ENCODE measurements at regions not wholly inside any gene's neighbourhood (a gene's known extent, or its start where the extent isn't known, plus 50 kb on each side); places are given as distances from the start of the nearest gene placed in this dataset.

GRCh38 chr11:80758787-80759186 lies 1318.0 kb upstream of the TENM4 start:
- Histone ChIP-seq H3K27me3 (ENCODE audit: control insufficient read depth in 1 of 2, insufficient read depth in 1 of 2, low read length in 2 of 2) (no peaks in the 10 kb centered on the region), H3K4me3 (ENCODE audit: insufficient read depth in 1 of 2, low read depth in 1 of 2, low read length in 2 of 2) (no peak overlapping the region), H3K4me2 (ENCODE audit: low read length, poor library complexity, severe bottlenecking) (no peak overlapping the region), H2BK15ac (ENCODE audit: low read depth, poor library complexity, severe bottlenecking) (no peak overlapping the region), H2BK5ac (ENCODE audit: low read depth, low read length, poor library complexity, severe bottlenecking) (no peak overlapping the region), H3K79me1 (replicated peaks; ENCODE audit: low read length, poor library complexity, severe bottlenecking) (no peaks in the 10 kb centered on the region), H3K14ac (ENCODE audit: low read length in 2 of 2) (no peak overlapping the region), H4K8ac (ENCODE audit: low read length) (no peak overlapping the region), H2BK120ac (ENCODE audit: low read depth, low read length) (no peak overlapping the region), H3K4ac (ENCODE audit: low read depth in 1 of 2, low read length in 2 of 2) (no peak overlapping the region), H2AK5ac (ENCODE audit: low read length, severe bottlenecking) (no peak overlapping the region), H3K9me3 (ENCODE audit: control insufficient read depth, low read length) (no peaks in the 10 kb centered on the region), H3K27ac (ENCODE audit: low read length, poor library complexity, severe bottlenecking) (no peak overlapping the region), H4K91ac (ENCODE audit: low read length) (no peak overlapping the region), H3K18ac (ENCODE audit: low read depth in 1 of 2, low read length in 2 of 2) (no peak overlapping the region), H3K36me3 (ENCODE audit: control insufficient read depth in 1 of 2, insufficient read depth in 2 of 2, low read depth in 1 of 2, low read length in 2 of 2) (no peaks in the 10 kb centered on the region), H3K9ac (ENCODE audit: low read length) (no peak overlapping the region), H2AFZ (ENCODE audit: low read depth, low read length) (no peak overlapping the region), H2BK12ac (ENCODE audit: low read length in 2 of 2) (no peak overlapping the region), H3K23ac (ENCODE audit: low read length in 2 of 2) (no peak overlapping the region), H3K4me1 (ENCODE audit: control insufficient read depth, insufficient read depth, low read depth, low read length) (no peaks in the 10 kb centered on the region)
- WGBS = 100% methylated on average over 1 of the region's 1 CpG
- no peak for DNase-seq

- H2AFZ ChIP-seq (ENCODE audit: low read depth, low read length) = no peak overlapping the region
- H3K18ac ChIP-seq (ENCODE audit: low read depth in 1 of 2, low read length in 2 of 2) = no peak overlapping the region
- DNase-seq = no peak
- no peaks in the 10 kb centered on the region for H3K36me3 ChIP-seq (ENCODE audit: control insufficient read depth in 1 of 2, insufficient read depth in 2 of 2, low read depth in 1 of 2, low read length in 2 of 2)
- H3K27ac ChIP-seq (ENCODE audit: low read length, poor library complexity, severe bottlenecking) = no peak overlapping the region
- no peaks in the 10 kb centered on the region for H3K27me3 ChIP-seq (ENCODE audit: control insufficient read depth in 1 of 2, insufficient read depth in 1 of 2, low read length in 2 of 2)
- H3K9ac ChIP-seq (ENCODE audit: low read length) = no peak overlapping the region
- H3K4me2 ChIP-seq (ENCODE audit: low read length, poor library complexity, severe bottlenecking) = no peak overlapping the region
- H2BK12ac ChIP-seq (ENCODE audit: low read length in 2 of 2) = no peak overlapping the region
- no peak overlapping the region for H2BK120ac ChIP-seq (ENCODE audit: low read depth, low read length)
- no peak overlapping the region for H4K91ac ChIP-seq (ENCODE audit: low read length)
- H3K9me3 ChIP-seq (ENCODE audit: control insufficient read depth, low read length) = no peaks in the 10 kb centered on the region
- no peak overlapping the region for H2BK15ac ChIP-seq (ENCODE audit: low read depth, poor library complexity, severe bottlenecking)
- H3K14ac ChIP-seq (ENCODE audit: low read length in 2 of 2) = no peak overlapping the region
- no peak overlapping the region for H3K4me3 ChIP-seq (ENCODE audit: insufficient read depth in 1 of 2, low read depth in 1 of 2, low read length in 2 of 2)
- no peaks in the 10 kb centered on the region for H3K79me1 ChIP-seq (replicated peaks; ENCODE audit: low read length, poor library complexity, severe bottlenecking)
- no peak overlapping the region for H4K8ac ChIP-seq (ENCODE audit: low read length)
- 94% methylated on average over 2 of the region's 3 CpGs for WGBS
- no peak overlapping the region for H2BK5ac ChIP-seq (ENCODE audit: low read depth, low read length, poor library complexity, severe bottlenecking)
- no peaks in the 10 kb centered on the region for H3K4me1 ChIP-seq (ENCODE audit: control insufficient read depth, insufficient read depth, low read depth, low read length)
- no peak overlapping the region for H3K4ac ChIP-seq (ENCODE audit: low read depth in 1 of 2, low read length in 2 of 2)
- H2AK5ac ChIP-seq (ENCODE audit: low read length, severe bottlenecking) = no peak overlapping the region
- no peak overlapping the region for H3K23ac ChIP-seq (ENCODE audit: low read length in 2 of 2)
Observed at GRCh38 chr11:80748207-80748925, 1307.5 kb upstream of the TENM4 start.

GRCh38 chr11:80746300-80746699 lies 1305.5 kb upstream of the TENM4 start:
- no peak overlapping the region for H4K8ac ChIP-seq (ENCODE audit: low read length)
- H3K9me3 ChIP-seq (ENCODE audit: control insufficient read depth, low read length) = no peaks in the 10 kb centered on the region
- 99% methylated on average over 3 of the region's 4 CpGs for WGBS
- H3K4ac ChIP-seq (ENCODE audit: low read depth in 1 of 2, low read length in 2 of 2) = no peak overlapping the region
- no peak overlapping the region for H3K14ac ChIP-seq (ENCODE audit: low read length in 2 of 2)
- H3K23ac ChIP-seq (ENCODE audit: low read length in 2 of 2) = no peak overlapping the region
- H2AFZ ChIP-seq (ENCODE audit: low read depth, low read length) = no peak overlapping the region
- H2AK5ac ChIP-seq (ENCODE audit: low read length, severe bottlenecking) = no peak overlapping the region
- H2BK12ac ChIP-seq (ENCODE audit: low read length in 2 of 2) = no peak overlapping the region
- no peak overlapping the region for H2BK120ac ChIP-seq (ENCODE audit: low read depth, low read length)
- no peak overlapping the region for H3K27ac ChIP-seq (ENCODE audit: low read length, poor library complexity, severe bottlenecking)
- H2BK15ac ChIP-seq (ENCODE audit: low read depth, poor library complexity, severe bottlenecking) = no peak overlapping the region
- no peaks in the 10 kb centered on the region for H3K4me1 ChIP-seq (ENCODE audit: control insufficient read depth, insufficient read depth, low read depth, low read length)
- H2BK5ac ChIP-seq (ENCODE audit: low read depth, low read length, poor library complexity, severe bottlenecking) = no peak overlapping the region
- no peak overlapping the region for H3K18ac ChIP-seq (ENCODE audit: low read depth in 1 of 2, low read length in 2 of 2)
- peak overlapping the region; percentile 23 for H3K9ac ChIP-seq (ENCODE audit: low read length)
- H3K36me3 ChIP-seq (ENCODE audit: control insufficient read depth in 1 of 2, insufficient read depth in 2 of 2, low read depth in 1 of 2, low read length in 2 of 2) = no peaks in the 10 kb centered on the region
- no peak overlapping the region for H4K91ac ChIP-seq (ENCODE audit: low read length)
- no peaks in the 10 kb centered on the region for H3K79me1 ChIP-seq (replicated peaks; ENCODE audit: low read length, poor library complexity, severe bottlenecking)
- H3K27me3 ChIP-seq (ENCODE audit: control insufficient read depth in 1 of 2, insufficient read depth in 1 of 2, low read length in 2 of 2) = no peaks in the 10 kb centered on the region
- no peak for DNase-seq
- H3K4me3 ChIP-seq (ENCODE audit: insufficient read depth in 1 of 2, low read depth in 1 of 2, low read length in 2 of 2) = peak overlapping the region in 1 of 2 experiments; percentile 45
- H3K4me2 ChIP-seq (ENCODE audit: low read length, poor library complexity, severe bottlenecking) = no peak overlapping the region

DNA sequence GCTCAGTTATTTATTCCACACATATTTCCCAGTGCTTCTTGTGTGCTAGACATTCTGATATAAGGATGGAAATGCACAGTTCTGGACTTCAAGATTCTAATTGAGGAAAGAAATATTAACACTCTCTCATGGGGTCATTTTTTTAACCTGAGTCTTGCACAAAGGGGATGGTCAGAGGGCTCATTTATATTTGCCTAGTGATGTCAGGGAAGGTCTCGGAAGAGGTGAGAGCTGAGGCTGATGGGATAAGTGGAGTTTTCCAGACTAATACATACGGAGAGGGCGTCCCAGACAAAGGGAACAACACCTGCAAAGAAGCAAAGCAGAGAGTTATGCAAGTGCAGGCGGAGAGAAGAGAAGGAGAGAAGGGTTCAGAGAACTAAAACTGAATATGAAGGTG lies 1304.6 kb upstream of the TENM4 start:
- WGBS = 86% methylated on average over 4 of the region's 4 CpGs
- DNase-seq = no peak
- H3K4me2 ChIP-seq (ENCODE audit: low read length, poor library complexity, severe bottlenecking) = no peak overlapping the region
- no peaks in the 10 kb centered on the region for H3K27me3 ChIP-seq (ENCODE audit: control insufficient read depth in 1 of 2, insufficient read depth in 1 of 2, low read length in 2 of 2)
- H2BK120ac ChIP-seq (ENCODE audit: low read depth, low read length) = no peak overlapping the region
- no peak overlapping the region for H3K23ac ChIP-seq (ENCODE audit: low read length in 2 of 2)
- H3K79me1 ChIP-seq (replicated peaks; ENCODE audit: low read length, poor library complexity, severe bottlenecking) = no peaks in the 10 kb centered on the region
- H3K18ac ChIP-seq (ENCODE audit: low read depth in 1 of 2, low read length in 2 of 2) = no peak overlapping the region
- H3K14ac ChIP-seq (ENCODE audit: low read length in 2 of 2) = no peak overlapping the region
- no peaks in the 10 kb centered on the region for H3K36me3 ChIP-seq (ENCODE audit: control insufficient read depth in 1 of 2, insufficient read depth in 2 of 2, low read depth in 1 of 2, low read length in 2 of 2)
- no peak overlapping the region for H4K91ac ChIP-seq (ENCODE audit: low read length)
- H2BK15ac ChIP-seq (ENCODE audit: low read depth, poor library complexity, severe bottlenecking) = no peak overlapping the region
- H3K4me1 ChIP-seq (ENCODE audit: control insufficient read depth, insufficient read depth, low read depth, low read length) = no peaks in the 10 kb centered on the region
- H2AK5ac ChIP-seq (ENCODE audit: low read length, severe bottlenecking) = no peak overlapping the region
- H3K4ac ChIP-seq (ENCODE audit: low read depth in 1 of 2, low read length in 2 of 2) = no peak overlapping the region
- no peak overlapping the region for H3K4me3 ChIP-seq (ENCODE audit: insufficient read depth in 1 of 2, low read depth in 1 of 2, low read length in 2 of 2)
- no peak overlapping the region for H3K9ac ChIP-seq (ENCODE audit: low read length)
- no peak overlapping the region for H3K27ac ChIP-seq (ENCODE audit: low read length, poor library complexity, severe bottlenecking)
- no peak overlapping the region for H4K8ac ChIP-seq (ENCODE audit: low read length)
- no peak overlapping the region for H2AFZ ChIP-seq (ENCODE audit: low read depth, low read length)
- no peak overlapping the region for H2BK5ac ChIP-seq (ENCODE audit: low read depth, low read length, poor library complexity, severe bottlenecking)
- H3K9me3 ChIP-seq (ENCODE audit: control insufficient read depth, low read length) = no peaks in the 10 kb centered on the region
- no peak overlapping the region for H2BK12ac ChIP-seq (ENCODE audit: low read length in 2 of 2)
